HepG2 (cell line): ENCODE measurements at regions not wholly inside any gene's neighbourhood (a gene's known extent, or its start where the extent isn't known, plus 50 kb on each side); places are given as distances from the start of the nearest gene placed in this dataset.

Source experiments
- ATAC-seq: fragments of 200-7000 bp; cut with Tn5 transposase; 3 replicates; pipeline ENCODE4 v1.9.1; 2020; ENCODE audit warnings: mild to moderate bottlenecking, moderate library complexity
- BruUV-seq: library from RNA; stranded (reverse); fragments of 400-500 nt; replicated peaks from 2 replicates; lab custom pipeline; 2021; lab: Mats Ljungman, UMichigan
- CTCF ChIA-PET: fragments of 300-600 bp; formaldehyde crosslinking; extraction: SDS; loops from one replicate; lab custom pipeline; 2021; ENCODE audit warnings: low total read pairs, inconsistent platforms, low intra/inter-chr PET ratio; lab: Yijun Ruan, JAX
- POLR2A ChIA-PET: fragments of 350-600 bp; sonication (Branson Sonifier 250); formaldehyde crosslinking; loops from one replicate; lab custom pipeline; 2020; ENCODE audit warnings: antibody characterized with exemption, inconsistent platforms; lab: Yijun Ruan, JAX
- DNase-seq: peaks from one replicate; pipeline ENCODE4 v3.0.0-alpha.2; 2015; ENCODE audit warnings: low spot score
- FAIRE-seq: peaks from 3 replicates; lab custom pipeline; 2011; peaks lifted over from hg19 to GRCh38; lab: Jason Lieb, UNC
- H2AFZ ChIP-seq: one replicate; pipeline ENCODE4 v1.6.1; 2011; ENCODE audit warnings: low read length, inconsistent platforms
- H3K27ac ChIP-seq: fragments of 300-600 bp; 3 replicates; pipeline ENCODE4 v1.8.0; 2011; ENCODE audit warnings: mixed run types, mild to moderate bottlenecking, mixed read lengths, low read length, inconsistent platforms; ENCODE audit not compliant: insufficient read depth; ENCODE audit errors: extremely low read length
- H3K27me3 ChIP-seq, 2 experiments: fragments of 200-600 bp in 1 of 2; 2 replicates in 1 of 2; 3 replicates in 1 of 2; pipeline versions ENCODE4 v1.6.0 to v1.8.0; 2011; ENCODE audit warnings: low read length in 2 of 2, mild to moderate bottlenecking in 2 of 2, moderate library complexity in 2 of 2, inconsistent platforms in 1 of 2; ENCODE audit not compliant: insufficient read depth in 2 of 2, control insufficient read depth in 1 of 2
- H3K36me3 ChIP-seq, 2 experiments: fragments of 200-600 bp in 1 of 2; replicated peaks in 1 of 2; 2 replicates in 1 of 2; 3 replicates in 1 of 2; pipeline versions ENCODE4 v1.5.1 to v1.8.0; 2011; ENCODE audit warnings: low read length in 2 of 2, inconsistent platforms in 1 of 2; ENCODE audit not compliant: insufficient read depth in 2 of 2, control insufficient read depth in 1 of 2
- H3K4me1 ChIP-seq: 2 replicates; pipeline ENCODE4 v1.5.1; 2012; ENCODE audit warnings: low read length, inconsistent platforms; ENCODE audit not compliant: insufficient read depth
- H3K4me2 ChIP-seq: 2 replicates; pipeline ENCODE4 v1.6.0; 2011; ENCODE audit warnings: low read depth, low read length, inconsistent platforms
- H3K4me3 ChIP-seq, 3 experiments: fragments of 200-600 bp in 1 of 3; sonication (generic), shearing (Covaris generic) in 1 of 3; replicated peaks in 1 of 3; 2 replicates each; pipeline ENCODE4 v1.5.1; 2011 to 2016; ENCODE audit warnings: low read length in 3 of 3, inconsistent platforms in 2 of 3, low read depth in 2 of 3, mild to moderate bottlenecking in 2 of 3, control low read depth in 1 of 3, mixed read lengths in 1 of 3; ENCODE audit not compliant: insufficient read depth in 1 of 3
- H3K79me2 ChIP-seq: one replicate; pipeline ENCODE4 v1.6.1; 2011; ENCODE audit warnings: low read length, inconsistent platforms; ENCODE audit not compliant: insufficient read depth
- H3K9ac ChIP-seq: 2 replicates; pipeline ENCODE4 v1.6.0; 2011; ENCODE audit warnings: mild to moderate bottlenecking, low read depth, low read length, inconsistent platforms; ENCODE audit not compliant: insufficient read depth
- H3K9me3 ChIP-seq: 2 replicates; pipeline ENCODE4 v1.5.1; 2012; ENCODE audit warnings: mild to moderate bottlenecking, low read length
- H4K20me1 ChIP-seq: 2 replicates; pipeline ENCODE4 v1.6.0; 2011; ENCODE audit warnings: inconsistent platforms, mild to moderate bottlenecking, low read length, moderate library complexity; ENCODE audit not compliant: insufficient read depth
- ADNP ChIP-seq: sonication (generic); formaldehyde crosslinking; IDR thresholded peaks from 2 replicates; pipeline ENCODE4 v1.4.0; 2020; ENCODE audit warnings: missing genetic modification reagents
- ARID2 ChIP-seq: sonication (generic); formaldehyde crosslinking; IDR thresholded peaks from 2 replicates; pipeline ENCODE4 v1.8.1; 2022; ENCODE audit warnings: mild to moderate bottlenecking, missing genetic modification reagents, borderline replicate concordance
- MATR3 ChIP-seq: sonication (generic); formaldehyde crosslinking; IDR thresholded peaks from 2 replicates; pipeline ENCODE4 v1.4.0; 2020; ENCODE audit warnings: missing genetic modification reagents
- MLLT10 ChIP-seq: sonication (generic); formaldehyde crosslinking; IDR thresholded peaks from 2 replicates; pipeline ENCODE4 v1.4.0; 2020; ENCODE audit warnings: missing genetic modification reagents
- MXI1 ChIP-seq: IDR thresholded peaks from 3 replicates; pipeline ENCODE4 v1.6.1; 2012; ENCODE audit warnings: low read depth, low read length, inconsistent platforms, borderline replicate concordance
- MYNN ChIP-seq: sonication (generic); formaldehyde crosslinking; IDR thresholded peaks from 2 replicates; pipeline ENCODE4 v1.4.0; 2020; ENCODE audit warnings: mild to moderate bottlenecking, low read depth, missing genetic modification reagents
- NFKB2 ChIP-seq: sonication (generic); formaldehyde crosslinking; IDR thresholded peaks from 2 replicates; pipeline ENCODE4 v1.4.0; 2020; ENCODE audit warnings: missing genetic modification reagents, borderline replicate concordance
- POLR2AphosphoS5 ChIP-seq: IDR thresholded peaks from 2 replicates; pipeline ENCODE4 v1.6.1; 2012; ENCODE audit warnings: low read depth, low read length
- POLR2G ChIP-seq: fragments of 200-400 bp; formaldehyde crosslinking; IDR thresholded peaks from 2 replicates; pipeline ENCODE4 v1.6.1; 2018; ENCODE audit warnings: mild to moderate bottlenecking, low read depth, low read length, moderate library complexity
- PPARG ChIP-seq: conservative IDR thresholded peaks from 2 replicates; pipeline ENCODE4 v1.6.1; 2016; ENCODE audit warnings: missing biosample characterization, missing genetic modification reagents
- RARA ChIP-seq: IDR thresholded peaks from 2 replicates; pipeline ENCODE4 v1.6.1; 2016; ENCODE audit warnings: missing genetic modification reagents, missing compliant biosample characterization
- SIX4 ChIP-seq: sonication (generic); formaldehyde crosslinking; IDR thresholded peaks from 2 replicates; pipeline ENCODE4 v1.4.0; 2020; ENCODE audit warnings: missing genetic modification reagents
- SMYD3 ChIP-seq: sonication (generic); formaldehyde crosslinking; IDR thresholded peaks from 2 replicates; pipeline ENCODE4 v1.8.1; 2023; ENCODE audit warnings: mild to moderate bottlenecking, missing genetic modification reagents
- SNAPC2 ChIP-seq: sonication (generic); formaldehyde crosslinking; IDR thresholded peaks from 2 replicates; pipeline ENCODE4 v1.8.1; 2022; ENCODE audit warnings: mild to moderate bottlenecking, missing genetic modification reagents
- SRF ChIP-seq: IDR thresholded peaks from 2 replicates; pipeline ENCODE4 v1.6.1; 2011; ENCODE audit warnings: mild to moderate bottlenecking, low read depth, low read length, moderate library complexity
- TCF7L2 ChIP-seq: IDR thresholded peaks from 2 replicates; pipeline ENCODE4 v1.6.1; 2011; ENCODE audit warnings: mild to moderate bottlenecking, low read depth, low read length, moderate library complexity
- ZNF124 ChIP-seq: sonication (generic); formaldehyde crosslinking; IDR thresholded peaks from 2 replicates; pipeline ENCODE4 v1.4.0; 2020; ENCODE audit warnings: missing genetic modification reagents
- ZNF225 ChIP-seq: sonication (generic); formaldehyde crosslinking; IDR thresholded peaks from 2 replicates; pipeline ENCODE4 v1.4.0; 2020; ENCODE audit warnings: mild to moderate bottlenecking, missing genetic modification reagents
- ZNF383 ChIP-seq: sonication (generic); formaldehyde crosslinking; IDR thresholded peaks from 2 replicates; pipeline ENCODE4 v1.4.0; 2020; ENCODE audit warnings: missing genetic modification reagents, mild to moderate bottlenecking, borderline replicate concordance
- ZNF451 ChIP-seq: sonication (generic); formaldehyde crosslinking; IDR thresholded peaks from 2 replicates; pipeline ENCODE4 v1.5.0; 2020; ENCODE audit warnings: mild to moderate bottlenecking, missing genetic modification reagents
- ZNF644 ChIP-seq: IDR thresholded peaks from 2 replicates; pipeline ENCODE4 v1.6.1; 2016; ENCODE audit warnings: low read depth
- ZNF772 ChIP-seq: sonication (generic); formaldehyde crosslinking; IDR thresholded peaks from 2 replicates; pipeline ENCODE4 v1.5.0; 2020; ENCODE audit warnings: mild to moderate bottlenecking, missing genetic modification reagents
- WGBS: methylation state at CpG from one replicate; pipeline ENCODE4 v1.1.6; 2017; ENCODE audit warnings: low lambda C conversion rate; 5-methylcytosine and 5-hydroxymethylcytosine counted together
- in situ Hi-C: cut with HindIII; loops from 2 replicates; pipeline ENCODE4 v1.10.0; 2017; ENCODE audit warnings: low pct_unique_long_range_greater_than_20kb; ENCODE audit not compliant: extremely low pct_ligation_motif_present
- intact Hi-C: fragments of 100-400 bp; cut with micrococcal nuclease; formaldehyde crosslinking; loops from one replicate; pipeline ENCODE4 v1.10.0; 2022; ENCODE audit not compliant: unreplicated experiment
- TF ChIP-seq, protein P1 (sequence below): sonication (generic); formaldehyde crosslinking; IDR thresholded peaks from 2 replicates; pipeline ENCODE4 v1.5.0; 2020; ENCODE audit warnings: mild to moderate bottlenecking, missing genetic modification reagents

DNA sequence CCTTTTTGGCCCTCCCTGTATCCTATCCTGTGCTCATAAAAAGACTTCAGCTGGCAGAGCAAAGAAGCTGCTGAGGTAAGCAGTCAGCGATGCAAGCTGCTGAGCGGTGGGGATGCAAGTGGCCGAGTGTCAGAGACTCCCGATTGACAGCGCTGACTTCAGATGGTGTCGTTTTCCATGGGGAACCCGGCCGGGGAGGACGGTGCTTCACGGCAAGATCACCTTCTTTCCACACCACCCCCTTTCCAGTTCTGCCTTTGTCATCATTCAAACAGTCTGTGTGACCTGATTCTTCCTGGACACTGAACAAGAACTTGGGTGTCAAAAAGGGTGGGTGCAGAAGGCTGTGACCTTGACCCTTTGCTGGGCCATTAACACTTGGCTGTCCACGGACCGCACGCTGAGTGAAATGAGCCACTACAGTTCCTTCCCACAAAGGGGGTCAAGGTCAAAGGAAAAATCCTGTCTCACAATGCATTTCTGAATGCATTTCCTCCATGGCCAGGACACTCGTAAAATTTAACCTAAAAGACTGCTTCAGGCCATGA lies 52.9 kb upstream of the UNC93A start (continued):
- TF ChIP-seq MXI1 (peak; percentile 50; the same call in 1 of the 3 replicates), MATR3 (CRISPR knock-in tag) (no peak), ADNP (CRISPR knock-in tag) (no peak), ZNF383 (CRISPR knock-in tag) (no peak), ZNF124 (CRISPR knock-in tag) (0 out of 2 replicates have a peak, but pooled peaks have one; percentile 10)

DNA sequence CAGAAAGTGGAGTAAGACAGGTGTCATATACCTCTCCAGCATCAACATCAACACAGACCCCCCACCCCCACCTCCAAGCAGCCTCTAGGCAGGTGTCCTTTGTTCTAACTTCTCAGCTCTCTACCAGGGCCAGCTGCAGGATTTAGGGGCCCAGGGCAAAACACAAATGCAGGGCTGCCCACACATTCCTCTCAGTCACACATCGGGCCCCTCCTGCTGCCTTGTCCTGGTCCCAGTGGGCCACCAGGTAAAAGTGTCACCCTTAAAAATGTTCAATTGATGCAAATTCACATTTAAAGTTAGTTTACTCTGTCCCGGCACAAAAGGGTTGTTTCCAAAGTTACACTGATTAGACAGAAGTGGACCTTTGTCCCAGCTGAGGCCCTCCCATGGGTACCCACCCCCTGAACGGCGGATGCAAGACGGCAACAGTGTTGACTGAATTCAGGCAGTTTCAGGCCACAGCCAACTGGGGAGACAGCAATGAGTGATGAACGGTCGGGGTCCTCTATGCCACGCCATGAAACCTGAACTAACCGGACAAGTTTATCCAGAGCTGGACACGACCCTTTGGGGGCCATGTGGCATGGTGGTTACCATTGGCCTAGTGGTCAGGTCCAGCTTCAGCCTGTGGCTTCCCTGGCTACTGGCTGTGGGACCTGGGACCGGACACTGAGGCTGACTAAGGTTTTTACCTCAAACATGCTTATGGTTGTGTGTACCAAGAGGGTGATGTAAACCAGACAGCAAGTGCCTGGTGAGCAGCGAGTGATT lies 52.2 kb upstream of the UNC93A start:
- Histone ChIP-seq H3K27me3 (no peaks in the 10 kb centered on the region), H3K79me2 (no peaks in the 10 kb centered on the region), H3K36me3 (no peaks in the 10 kb centered on the region), H2AFZ (no peak overlapping the region), H3K9me3 (no peaks in the 10 kb centered on the region), H3K4me1 (peaks cover 82% of the 10 kb centered on the region), H3K4me2 (peak overlapping the region; percentile 90), H3K4me3 (peak overlapping the region; percentile 16 to 53 (median 22); a peak in 5 of 6 replicates), H4K20me1 (no peaks in the 10 kb centered on the region), H3K9ac (peak overlapping the region; percentile 54), H3K27ac (peak overlapping the region; percentile 67)
- DNase-seq (peak; percentile 78), ATAC-seq (peak; percentile 76), FAIRE-seq (peak; percentile 96)
- in situ Hi-C loops (loop anchor here (5.0 kb wide), 1 partner anchor 33 kb away; no protein-coding TSS in a partner anchor), intact Hi-C loops (loop anchor here (2.0 kb wide), 1 partner anchor 14 kb away; no protein-coding TSS in a partner anchor)
- POLR2A ChIA-PET, result interaction anchor here (0.8 to 3.2 kb wide), 7 partner anchors 10 to 70 kb away, joined by 3 to 19 read pairs (median 3); no protein-coding TSS in a partner anchor
- no TSS peak for BruUV-seq
- CTCF ChIA-PET, result no interaction called here
- WGBS, result 6% methylated on average over 10 of the region's 12 CpGs
- TF ChIP-seq ZNF451, result 0 out of 2 replicates have a peak, but pooled peaks have one; percentile 33
- TF ChIP-seq TCF7L2, result no peak
- peak; percentile 67 for TF ChIP-seq ZNF644 (CRISPR knock-in tag)
- no peak for TF ChIP-seq MLLT10 (CRISPR knock-in tag)
- no peak for TF ChIP-seq ZNF225 (CRISPR knock-in tag)
- peak; percentile 68 for TF ChIP-seq ARID2 (CRISPR knock-in tag)
- TF ChIP-seq SMYD3 (CRISPR knock-in tag), result 0 out of 2 replicates have a peak, but pooled peaks have one; percentile 26
- 0 out of 2 replicates have a peak, but pooled peaks have one; percentile 3 for TF ChIP-seq NFKB2 (CRISPR knock-in tag)
- TF ChIP-seq POLR2AphosphoS5, result peak; percentile 36; the same call in 1 of the 2 replicates
- TF ChIP-seq SIX4 (CRISPR knock-in tag), result 0 out of 2 replicates have a peak, but pooled peaks have one; percentile 2
- peak; percentile 77; the same call in 1 of the 2 replicates for TF ChIP-seq SNAPC2 (CRISPR knock-in tag)
- TF ChIP-seq SRF, result 0 out of 2 replicates have a peak, but pooled peaks have one; percentile 7
- TF ChIP-seq PPARG, result 0 out of 2 replicates have a peak, but pooled peaks have one; percentile 34
- peak; percentile 71 for TF ChIP-seq POLR2G
- TF ChIP-seq MYNN (CRISPR knock-in tag), result no peak
- TF ChIP-seq RARA (CRISPR knock-in tag), result peak; percentile 59
- TF ChIP-seq, protein P1, sequence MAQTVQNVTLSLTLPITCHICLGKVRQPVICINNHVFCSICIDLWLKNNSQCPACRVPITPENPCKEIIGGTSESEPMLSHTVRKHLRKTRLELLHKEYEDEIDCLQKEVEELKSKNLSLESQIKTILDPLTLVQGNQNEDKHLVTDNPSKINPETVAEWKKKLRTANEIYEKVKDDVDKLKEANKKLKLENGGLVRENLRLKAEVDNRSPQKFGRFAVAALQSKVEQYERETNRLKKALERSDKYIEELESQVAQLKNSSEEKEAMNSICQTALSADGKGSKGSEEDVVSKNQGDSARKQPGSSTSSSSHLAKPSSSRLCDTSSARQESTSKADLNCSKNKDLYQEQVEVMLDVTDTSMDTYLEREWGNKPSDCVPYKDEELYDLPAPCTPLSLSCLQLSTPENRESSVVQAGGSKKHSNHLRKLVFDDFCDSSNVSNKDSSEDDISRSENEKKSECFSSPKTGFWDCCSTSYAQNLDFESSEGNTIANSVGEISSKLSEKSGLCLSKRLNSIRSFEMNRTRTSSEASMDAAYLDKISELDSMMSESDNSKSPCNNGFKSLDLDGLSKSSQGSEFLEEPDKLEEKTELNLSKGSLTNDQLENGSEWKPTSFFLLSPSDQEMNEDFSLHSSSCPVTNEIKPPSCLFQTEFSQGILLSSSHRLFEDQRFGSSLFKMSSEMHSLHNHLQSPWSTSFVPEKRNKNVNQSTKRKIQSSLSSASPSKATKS (CRISPR knock-in tag), result no peak
- TF ChIP-seq ZNF772 (CRISPR knock-in tag), result peak; percentile 31; the same call in 1 of the 2 replicates
